Liver (tissue), 3 donors: ENCODE measurements at regions not wholly inside any gene's neighbourhood (a gene's known extent, or its start where the extent isn't known, plus 50 kb on each side); places are given as distances from the start of the nearest gene placed in this dataset.
A peak's percentile ranks its signal among the peaks of the same experiment; 100 is the strongest.

Experiments
- RAD21 ChIP-seq, 2 donors: IDR thresholded peaks; 2 replicates each; pipeline ENCODE4 v1.6.1; 2016; ENCODE audit warnings: antibody characterized with exemption in 2 of 2, mild to moderate bottlenecking in 2 of 2
- TAF1 ChIP-seq: conservative IDR thresholded peaks from 2 replicates; pipeline ENCODE4 v1.6.1; 2016; ENCODE audit warnings: antibody characterized with exemption, mild to moderate bottlenecking
- YY1 ChIP-seq: IDR thresholded peaks from 2 replicates; pipeline ENCODE4 v1.6.1; 2016; ENCODE audit warnings: antibody characterized with exemption, mild to moderate bottlenecking
- TF ChIP-seq, protein P1 (sequence below): fragments of 150-350 bp; IDR thresholded peaks from 2 replicates; pipeline ENCODE4 v1.5.1; 2017; ENCODE audit warnings: improper control_type of control experiment, low read depth, low read length; ENCODE audit not compliant: missing input control
- TF ChIP-seq, protein P2 (sequence below): IDR thresholded peaks from 2 replicates; pipeline ENCODE4 v1.6.1; 2016; ENCODE audit warnings: antibody characterized with exemption
- donor health status: healthy.
- donor health status: healthy.

DNA sequence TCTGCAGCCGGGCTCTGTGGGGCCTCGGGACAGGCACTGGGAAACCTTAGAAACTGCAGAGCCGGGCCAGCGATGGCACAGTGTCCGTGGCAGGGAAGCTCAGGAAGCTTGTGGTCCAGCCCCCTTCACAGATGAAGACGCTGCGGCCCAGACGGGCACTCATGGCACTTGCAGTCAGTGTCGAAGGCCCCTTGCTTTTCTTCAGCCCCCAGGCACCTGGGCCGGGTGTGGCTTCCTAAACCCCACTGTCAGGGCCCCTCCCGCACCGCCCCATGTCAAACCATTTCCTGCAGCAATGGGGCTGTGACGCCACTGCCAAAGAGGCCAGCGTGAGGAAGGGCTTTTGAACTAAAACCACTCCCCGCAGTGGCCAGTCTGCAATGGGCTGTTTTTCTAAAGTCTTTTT, 164.0 kb downstream of the LAT start:
- TF ChIP-seq RAD21 (IDR thresholded peaks at IDR 0.05) (no peak), YY1 (peak; percentile 8), TAF1 (no peak)
- TF ChIP-seq, protein P1, sequence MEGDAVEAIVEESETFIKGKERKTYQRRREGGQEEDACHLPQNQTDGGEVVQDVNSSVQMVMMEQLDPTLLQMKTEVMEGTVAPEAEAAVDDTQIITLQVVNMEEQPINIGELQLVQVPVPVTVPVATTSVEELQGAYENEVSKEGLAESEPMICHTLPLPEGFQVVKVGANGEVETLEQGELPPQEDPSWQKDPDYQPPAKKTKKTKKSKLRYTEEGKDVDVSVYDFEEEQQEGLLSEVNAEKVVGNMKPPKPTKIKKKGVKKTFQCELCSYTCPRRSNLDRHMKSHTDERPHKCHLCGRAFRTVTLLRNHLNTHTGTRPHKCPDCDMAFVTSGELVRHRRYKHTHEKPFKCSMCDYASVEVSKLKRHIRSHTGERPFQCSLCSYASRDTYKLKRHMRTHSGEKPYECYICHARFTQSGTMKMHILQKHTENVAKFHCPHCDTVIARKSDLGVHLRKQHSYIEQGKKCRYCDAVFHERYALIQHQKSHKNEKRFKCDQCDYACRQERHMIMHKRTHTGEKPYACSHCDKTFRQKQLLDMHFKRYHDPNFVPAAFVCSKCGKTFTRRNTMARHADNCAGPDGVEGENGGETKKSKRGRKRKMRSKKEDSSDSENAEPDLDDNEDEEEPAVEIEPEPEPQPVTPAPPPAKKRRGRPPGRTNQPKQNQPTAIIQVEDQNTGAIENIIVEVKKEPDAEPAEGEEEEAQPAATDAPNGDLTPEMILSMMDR = no peak
- TF ChIP-seq, protein P2, sequence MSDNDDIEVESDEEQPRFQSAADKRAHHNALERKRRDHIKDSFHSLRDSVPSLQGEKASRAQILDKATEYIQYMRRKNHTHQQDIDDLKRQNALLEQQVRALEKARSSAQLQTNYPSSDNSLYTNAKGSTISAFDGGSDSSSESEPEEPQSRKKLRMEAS = no peak
